ENCODE measurements at regions not wholly inside any gene's neighbourhood (a gene's known extent, or its start where the extent isn't known, plus 50 kb on each side); places are given as distances from the start of the nearest gene placed in this dataset.

- H4K20me1 ChIP-seq: no peaks in the 10 kb centered on the region
- TF ChIP-seq Cebpa-rat (IDR thresholded peaks at IDR 0.05): no peak
- no peaks in the 10 kb centered on the region for H3K9me3 ChIP-seq
- H3K27ac ChIP-seq: no peak overlapping the region
- H3K36me3 ChIP-seq: no peaks in the 10 kb centered on the region
- no peak overlapping the region for H3K4me3 ChIP-seq
- H3K4me2 ChIP-seq: no peak overlapping the region
- no peaks in the 10 kb centered on the region for H3K4me1 ChIP-seq
- no peaks in the 10 kb centered on the region for H3K27me3 ChIP-seq
- no peak overlapping the region for H3K9ac ChIP-seq
Measured at GRCh38 chr5:164861610-164862009, 1356.2 kb downstream of the MAT2B start.

- H3K27me3 ChIP-seq: no peaks in the 10 kb centered on the region
- no peaks in the 10 kb centered on the region for H4K20me1 ChIP-seq
- H3K4me1 ChIP-seq: no peaks in the 10 kb centered on the region; the same call in 1 of the 2 replicates
- H3K9me3 ChIP-seq: no peaks in the 10 kb centered on the region
- no peak overlapping the region for H3K9ac ChIP-seq
- no peaks in the 10 kb centered on the region for H3K36me3 ChIP-seq
- no peak overlapping the region for H3K27ac ChIP-seq
- no peak for TF ChIP-seq Cebpa-rat (IDR thresholded peaks at IDR 0.05)
- peak overlapping the region; percentile 20; the same call in 1 of the 2 replicates for H3K4me2 ChIP-seq
- H3K4me3 ChIP-seq: no peak overlapping the region
Measured at GRCh38 chr5:164868761-164869160, 1363.3 kb downstream of the MAT2B start.

- H3K4me1 ChIP-seq: no peaks in the 10 kb centered on the region; the same call in 1 of the 2 replicates
- no peaks in the 10 kb centered on the region for H3K9me3 ChIP-seq
- H3K4me2 ChIP-seq: peak overlapping the region; percentile 20; the same call in 1 of the 2 replicates
- H3K27ac ChIP-seq: no peak overlapping the region
- no peaks in the 10 kb centered on the region for H3K36me3 ChIP-seq
- H3K9ac ChIP-seq: no peak overlapping the region
- no peaks in the 10 kb centered on the region for H4K20me1 ChIP-seq
- no peaks in the 10 kb centered on the region for H3K27me3 ChIP-seq
- no peak overlapping the region for H3K4me3 ChIP-seq
- no peak for TF ChIP-seq Cebpa-rat (IDR thresholded peaks at IDR 0.05)
Measured at GRCh38 chr5:164869325-164869724, 1363.9 kb downstream of the MAT2B start.

- H3K4me3 ChIP-seq: no peak overlapping the region
- no peak overlapping the region for H3K27ac ChIP-seq
- no peaks in the 10 kb centered on the region; the same call in 1 of the 2 replicates for H3K9me3 ChIP-seq
- no peaks in the 10 kb centered on the region for H4K20me1 ChIP-seq
- no peak overlapping the region for H3K9ac ChIP-seq
- TF ChIP-seq Cebpa-rat (IDR thresholded peaks at IDR 0.05): no peak
- H3K4me1 ChIP-seq: no peaks in the 10 kb centered on the region
- no peak overlapping the region for H3K4me2 ChIP-seq
- no peaks in the 10 kb centered on the region for H3K36me3 ChIP-seq
- no peaks in the 10 kb centered on the region for H3K27me3 ChIP-seq
Measured at GRCh38 chr5:164876793-164877192, 1371.4 kb downstream of the MAT2B start.

GRCh38 chr5:164881442-164881841 is 1376.0 kb downstream of the MAT2B start:
- H3K9ac ChIP-seq: no peak overlapping the region
- H3K27ac ChIP-seq: no peak overlapping the region
- H4K20me1 ChIP-seq: no peaks in the 10 kb centered on the region
- H3K9me3 ChIP-seq: no peaks in the 10 kb centered on the region
- H3K27me3 ChIP-seq: no peaks in the 10 kb centered on the region
- no peak overlapping the region for H3K4me3 ChIP-seq
- no peaks in the 10 kb centered on the region for H3K4me1 ChIP-seq
- no peak overlapping the region for H3K4me2 ChIP-seq
- no peak for TF ChIP-seq Cebpa-rat (IDR thresholded peaks at IDR 0.05)
- H3K36me3 ChIP-seq: no peaks in the 10 kb centered on the region

- Histone ChIP-seq H3K4me2 (no peak overlapping the region), H4K20me1 (no peaks in the 10 kb centered on the region), H3K9ac (no peak overlapping the region), H3K27ac (no peak overlapping the region), H3K4me1 (no peaks in the 10 kb centered on the region), H3K36me3 (no peaks in the 10 kb centered on the region), H3K4me3 (no peak overlapping the region), H3K9me3 (no peaks in the 10 kb centered on the region), H3K27me3 (no peaks in the 10 kb centered on the region)
- no peak for TF ChIP-seq Cebpa-rat (IDR thresholded peaks at IDR 0.05)
Measured at GRCh38 chr5:164885179-164885578, 1379.8 kb downstream of the MAT2B start.

GRCh38 chr5:164893071-164893470 is 1387.7 kb downstream of the MAT2B start:
- TF ChIP-seq Cebpa-rat (IDR thresholded peaks at IDR 0.05): no peak
- H3K9ac ChIP-seq: no peak overlapping the region
- no peak overlapping the region for H3K4me2 ChIP-seq
- H3K4me3 ChIP-seq: no peak overlapping the region
- H3K27ac ChIP-seq: no peak overlapping the region
- H3K27me3 ChIP-seq: no peaks in the 10 kb centered on the region
- no peaks in the 10 kb centered on the region for H3K36me3 ChIP-seq
- no peaks in the 10 kb centered on the region for H3K4me1 ChIP-seq
- H3K9me3 ChIP-seq: peaks cover 8% of the 10 kb centered on the region
- no peaks in the 10 kb centered on the region for H4K20me1 ChIP-seq

- H3K4me2 ChIP-seq: no peak overlapping the region
- no peaks in the 10 kb centered on the region for H3K36me3 ChIP-seq
- TF ChIP-seq Cebpa-rat (IDR thresholded peaks at IDR 0.05): no peak
- no peak overlapping the region for H3K9ac ChIP-seq
- no peaks in the 10 kb centered on the region for H3K4me1 ChIP-seq
- no peak overlapping the region for H3K27ac ChIP-seq
- H4K20me1 ChIP-seq: no peaks in the 10 kb centered on the region
- no peaks in the 10 kb centered on the region for H3K27me3 ChIP-seq
- H3K4me3 ChIP-seq: no peak overlapping the region
- no peaks in the 10 kb centered on the region for H3K9me3 ChIP-seq
Measured at GRCh38 chr5:164898705-164899104, 1393.3 kb downstream of the MAT2B start.

GRCh38 chr5:164909673-164910072 is 1404.3 kb downstream of the MAT2B start:
- H3K4me1 ChIP-seq: no peaks in the 10 kb centered on the region

GRCh38 chr5:164921722-164922121 is 1416.3 kb downstream of the MAT2B start:
- H3K36me3 ChIP-seq: no peaks in the 10 kb centered on the region

More at GRCh38 chr5:164909673-164910072, 1404.3 kb downstream of the MAT2B start:
- Histone ChIP-seq H3K9ac (no peak overlapping the region), H3K36me3 (no peaks in the 10 kb centered on the region), H3K27me3 (no peaks in the 10 kb centered on the region), H3K4me3 (no peak overlapping the region), H3K4me2 (no peak overlapping the region), H3K27ac (no peak overlapping the region), H3K9me3 (no peaks in the 10 kb centered on the region), H4K20me1 (no peaks in the 10 kb centered on the region)
- TF ChIP-seq Cebpa-rat (IDR thresholded peaks at IDR 0.05): no peak

GRCh38 chr5:164934039-164934438 is 1428.6 kb downstream of the MAT2B start:
- no peak overlapping the region for H3K4me3 ChIP-seq
- no peak overlapping the region for H3K4me2 ChIP-seq
- no peak overlapping the region for H3K27ac ChIP-seq
- no peaks in the 10 kb centered on the region for H3K27me3 ChIP-seq
- no peaks in the 10 kb centered on the region for H4K20me1 ChIP-seq
- no peak for TF ChIP-seq Cebpa-rat (IDR thresholded peaks at IDR 0.05)
- H3K4me1 ChIP-seq: no peaks in the 10 kb centered on the region
- H3K9ac ChIP-seq: no peak overlapping the region
- no peaks in the 10 kb centered on the region for H3K9me3 ChIP-seq
- H3K36me3 ChIP-seq: no peaks in the 10 kb centered on the region

More at GRCh38 chr5:164921722-164922121, 1416.3 kb downstream of the MAT2B start:
- H3K4me3 ChIP-seq: no peak overlapping the region
- H3K4me2 ChIP-seq: no peak overlapping the region
- no peak for TF ChIP-seq Cebpa-rat (IDR thresholded peaks at IDR 0.05)
- no peaks in the 10 kb centered on the region for H4K20me1 ChIP-seq
- H3K4me1 ChIP-seq: no peaks in the 10 kb centered on the region
- H3K27ac ChIP-seq: no peak overlapping the region
- no peak overlapping the region for H3K9ac ChIP-seq
- peaks cover 21% of the 10 kb centered on the region for H3K9me3 ChIP-seq
- H3K27me3 ChIP-seq: no peaks in the 10 kb centered on the region
